HG03159 (cell line): ENCODE measurements at regions not wholly inside any gene's neighbourhood (a gene's known extent, or its start where the extent isn't known, plus 50 kb on each side); places are given as distances from the start of the nearest gene placed in this dataset.

ENCODE experiments used
- ATAC-seq: cut with Tn5 transposase; IDR thresholded peaks from one replicate; pipeline ENCODE4 v1.9.1; 2021; ENCODE audit warnings: mild to moderate bottlenecking, moderate library complexity; ENCODE audit not compliant: unreplicated experiment

- ATAC-seq, result no peak
Measured at GRCh38 chr11:15888556-15889345, 467.6 kb downstream of the SOX6 start.

- ATAC-seq, result no peak
Measured at GRCh38 chr11:15889363-15890030, 466.8 kb downstream of the SOX6 start.

GRCh38 chr11:15890031-15890713 lies 466.2 kb downstream of the SOX6 start:
- ATAC-seq, result no peak

GRCh38 chr11:15893080-15893492 lies 463.3 kb downstream of the SOX6 start:
- ATAC-seq, result no peak

GRCh38 chr11:15896026-15896425 lies 460.3 kb downstream of the SOX6 start:
- no peak for ATAC-seq

GRCh38 chr11:15896530-15896929 lies 459.8 kb downstream of the SOX6 start:
- ATAC-seq, result no peak

GRCh38 chr11:15897211-15897960 lies 459.0 kb downstream of the SOX6 start:
- no peak for ATAC-seq

GRCh38 chr11:15901054-15901453 lies 455.3 kb downstream of the SOX6 start:
- ATAC-seq, result no peak

- ATAC-seq, result no peak
Measured at GRCh38 chr11:15901790-15902189, 454.6 kb downstream of the SOX6 start.

- no peak for ATAC-seq
Measured at GRCh38 chr11:15903246-15903645, 453.1 kb downstream of the SOX6 start.

GRCh38 chr11:15905366-15906104 lies 450.8 kb downstream of the SOX6 start:
- ATAC-seq, result no peak

- ATAC-seq, result no peak
Measured at GRCh38 chr11:15906481-15907035, 449.8 kb downstream of the SOX6 start.

- no peak for ATAC-seq
Measured at GRCh38 chr11:15907806-15908205, 448.5 kb downstream of the SOX6 start.

GRCh38 chr11:15909937-15910598 lies 446.3 kb downstream of the SOX6 start:
- ATAC-seq, result no peak

- no peak for ATAC-seq
Measured at GRCh38 chr11:15910761-15911160, 445.6 kb downstream of the SOX6 start.

GRCh38 chr11:15911377-15912044 lies 444.8 kb downstream of the SOX6 start:
- no peak for ATAC-seq

- no peak for ATAC-seq
Measured at GRCh38 chr11:15912291-15912690, 444.1 kb downstream of the SOX6 start.

GRCh38 chr11:15912825-15913224 lies 443.5 kb downstream of the SOX6 start:
- no peak for ATAC-seq

GRCh38 chr11:15913261-15913660 lies 443.1 kb downstream of the SOX6 start:
- ATAC-seq, result no peak
